IMR-90 (cell line): ENCODE measurements at regions not wholly inside any gene's neighbourhood (a gene's known extent, or its start where the extent isn't known, plus 50 kb on each side); places are given as distances from the start of the nearest gene placed in this dataset.
A peak's percentile ranks its signal among the peaks of the same experiment; 100 is the strongest.

Experiments
- ATAC-seq: fragments of 200-7000 bp; cut with Tn5 transposase; 2 replicates; pipeline ENCODE4 v1.9.1; 2020; ENCODE audit warnings: low read depth, mild to moderate bottlenecking, moderate library complexity
- BruUV-seq: library from RNA; stranded (reverse); fragments of 400-500 nt; replicated peaks from 2 replicates; lab custom pipeline; 2021; lab: Mats Ljungman, UMichigan
- CTCF ChIA-PET: fragments of 300-600 bp; formaldehyde crosslinking; extraction: SDS; loops from one replicate; lab custom pipeline; 2021; ENCODE audit warnings: antibody characterized with exemption; lab: Yijun Ruan, JAX
- POLR2A ChIA-PET: fragments of 300-600 bp; sonication (Branson Sonifier 250); formaldehyde crosslinking; loops from one replicate; lab custom pipeline; 2022; ENCODE audit warnings: antibody characterized with exemption; ENCODE audit not compliant: unreplicated experiment; lab: Charles Lee
- DNase-seq: peaks from one replicate; pipeline ENCODE4 v3.0.0; 2013
- H2AFZ ChIP-seq: replicated peaks from 2 replicates; pipeline ENCODE3; 2013; ENCODE audit warnings: low read length, mild to moderate bottlenecking; ENCODE audit not compliant: poor library complexity
- H2AK5ac ChIP-seq: 2 replicates; pipeline ENCODE4 v1.6.1; 2013; ENCODE audit warnings: low read depth, low read length, inconsistent platforms
- H2AK9ac ChIP-seq: replicated peaks from 2 replicates; pipeline ENCODE3; 2013; ENCODE audit warnings: mild to moderate bottlenecking, low read depth, low read length, moderate library complexity; ENCODE audit not compliant: poor library complexity
- H2BK120ac ChIP-seq: 2 replicates; pipeline ENCODE4 v1.6.1; 2013; ENCODE audit warnings: low read depth, low read length, inconsistent platforms
- H2BK15ac ChIP-seq: 3 replicates; pipeline ENCODE4 v1.6.1; 2013; ENCODE audit warnings: low read depth, low read length, inconsistent platforms
- H2BK20ac ChIP-seq: 2 replicates; pipeline ENCODE4 v1.6.1; 2013; ENCODE audit warnings: low read depth, mild to moderate bottlenecking, inconsistent platforms, low read length, moderate library complexity
- H2BK5ac ChIP-seq: 2 replicates; pipeline ENCODE4 v1.6.1; 2013; ENCODE audit warnings: mild to moderate bottlenecking, low read depth, low read length, inconsistent platforms; ENCODE audit not compliant: poor library complexity, severe bottlenecking
- H3K14ac ChIP-seq: replicated peaks from 2 replicates; pipeline ENCODE4 v1.6.1; 2013; ENCODE audit warnings: low read depth, low read length, inconsistent platforms
- H3K18ac ChIP-seq: 2 replicates; pipeline ENCODE4 v1.6.1; 2013; ENCODE audit warnings: low read depth, low read length, control low read depth
- H3K23ac ChIP-seq: 2 replicates; pipeline ENCODE4 v1.6.1; 2013; ENCODE audit warnings: low read depth, low read length, inconsistent platforms
- H3K27ac ChIP-seq: 2 replicates; pipeline ENCODE4 v1.5.1; 2013; ENCODE audit warnings: mild to moderate bottlenecking, control low read depth, low read length; ENCODE audit not compliant: insufficient read depth
- H3K27me3 ChIP-seq: 2 replicates; pipeline ENCODE4 v1.6.1; 2013; ENCODE audit warnings: low read length; ENCODE audit not compliant: control insufficient read depth, insufficient read depth
- H3K36me3 ChIP-seq: 2 replicates; pipeline ENCODE4 v1.6.1; 2013; ENCODE audit warnings: low read length, mixed read lengths; ENCODE audit not compliant: control insufficient read depth, insufficient read depth
- H3K4ac ChIP-seq: 2 replicates; pipeline ENCODE4 v1.6.1; 2013; ENCODE audit warnings: low read depth, low read length, inconsistent platforms
- H3K4me1 ChIP-seq: 2 replicates; pipeline ENCODE4 v1.6.1; 2013; ENCODE audit warnings: low read length, mixed read lengths; ENCODE audit not compliant: control insufficient read depth, insufficient read depth
- H3K4me2 ChIP-seq: 2 replicates; pipeline ENCODE4 v1.6.1; 2013; ENCODE audit warnings: low read depth, mild to moderate bottlenecking, control low read depth, low read length, moderate library complexity
- H3K4me3 ChIP-seq: 2 replicates; pipeline ENCODE4 v1.5.1; 2013; ENCODE audit warnings: low read depth, mild to moderate bottlenecking, control low read depth, low read length, moderate library complexity; ENCODE audit not compliant: insufficient read depth
- H3K56ac ChIP-seq: 2 replicates; pipeline ENCODE4 v1.6.1; 2013; ENCODE audit warnings: low read length, inconsistent platforms; ENCODE audit not compliant: insufficient read depth; ENCODE audit errors: extremely low read depth
- H3K79me1 ChIP-seq, 2 experiments: 2 replicates each; pipeline ENCODE4 v1.6.1; 2013; ENCODE audit warnings: low read length in 2 of 2, inconsistent platforms in 1 of 2, low read depth in 1 of 2
- H3K9ac ChIP-seq: 2 replicates; pipeline ENCODE4 v1.6.1; 2013; ENCODE audit warnings: low read depth, low read length, control low read depth
- H3K9me1 ChIP-seq: 2 replicates; pipeline ENCODE4 v1.6.1; 2013; ENCODE audit warnings: low read length, inconsistent platforms; ENCODE audit not compliant: insufficient read depth
- H3K9me3 ChIP-seq: 2 replicates; pipeline ENCODE4 v1.6.1; 2013; ENCODE audit warnings: low read length; ENCODE audit not compliant: control insufficient read depth, insufficient read depth
- H4K20me1 ChIP-seq: 2 replicates; pipeline ENCODE4 v1.6.1; 2013; ENCODE audit warnings: low read length, inconsistent platforms; ENCODE audit not compliant: insufficient read depth
- H4K5ac ChIP-seq: 2 replicates; pipeline ENCODE4 v1.6.1; 2013; ENCODE audit warnings: mild to moderate bottlenecking, low read depth, low read length, control low read depth
- H4K8ac ChIP-seq, 2 experiments: 2 replicates each; pipeline ENCODE4 v1.6.1; 2013; ENCODE audit warnings: low read depth in 2 of 2, low read length in 2 of 2, control low read depth in 1 of 2, inconsistent platforms in 1 of 2
- H4K91ac ChIP-seq: 2 replicates; pipeline ENCODE4 v1.6.1; 2013; ENCODE audit warnings: low read depth, low read length, inconsistent platforms; ENCODE audit not compliant: insufficient read depth
- BHLHE40 ChIP-seq: fragments of 150-350 bp; IDR thresholded peaks from 2 replicates; pipeline ENCODE4 v1.6.1; 2016; ENCODE audit warnings: mild to moderate bottlenecking, low read depth, low read length
- FOS ChIP-seq: fragments of 150-350 bp; IDR thresholded peaks from 2 replicates; pipeline ENCODE4 v1.6.1; 2016; ENCODE audit warnings: low read depth, low read length
- MAFK ChIP-seq: IDR thresholded peaks from 2 replicates; pipeline ENCODE4 v1.6.1; 2012; ENCODE audit warnings: low read depth, low read length, improper control_type of control experiment
- NFE2L2 ChIP-seq: fragments of 150-350 bp; IDR thresholded peaks from 2 replicates; pipeline ENCODE4 v1.6.1; 2016; ENCODE audit warnings: low read depth, mild to moderate bottlenecking, low read length
- POLR2A ChIP-seq: IDR thresholded peaks from 2 replicates; pipeline ENCODE4 v1.6.1; 2012; ENCODE audit warnings: mild to moderate bottlenecking, low read depth, low read length
- RCOR1 ChIP-seq: IDR thresholded peaks from 2 replicates; pipeline ENCODE4 v1.6.1; 2012; ENCODE audit warnings: mild to moderate bottlenecking, low read length, improper control_type of control experiment; ENCODE audit not compliant: insufficient replicate concordance
- RFX5 ChIP-seq: IDR thresholded peaks from 2 replicates; pipeline ENCODE4 v1.8.0; 2012; ENCODE audit warnings: low read depth, mild to moderate bottlenecking, low read length, moderate library complexity
- SMC3 ChIP-seq: fragments of 150-350 bp; IDR thresholded peaks from 2 replicates; pipeline ENCODE4 v1.6.1; 2016; ENCODE audit warnings: low read depth, mild to moderate bottlenecking, antibody characterized with exemption, low read length, moderate library complexity
- WGBS, 2 experiments: methylation state at CpG; one replicate each; pipeline versions ENCODE4 v1.1.5 to v1.1.7; 2013; ENCODE audit warnings: missing lambda C conversion rate in 2 of 2; ENCODE audit not compliant: insufficient read length in 1 of 2; ENCODE audit errors: extremely low coverage in 2 of 2; 5-methylcytosine and 5-hydroxymethylcytosine counted together
- dilution Hi-C: fragments of 300-500 bp; cut with HindIII; formaldehyde crosslinking; loops from one replicate; pipeline ENCODE4 v1.14.3; 2018; ENCODE audit warnings: low sequenced_read_pairs; ENCODE audit not compliant: unreplicated experiment
- in situ Hi-C: fragments of 300-500 bp; cut with MboI; formaldehyde crosslinking; loops from 3 replicates; pipeline ENCODE4 v1.14.3; 2019; ENCODE audit warnings: low sequenced_read_pairs, inconsistent platforms, mixed read lengths
- intact Hi-C: fragments of 100-400 bp; cut with micrococcal nuclease; formaldehyde crosslinking; loops from 2 replicates; pipeline ENCODE4 v1.10.0; 2022
- TF ChIP-seq, protein P1 (sequence below): fragments of 150-350 bp; IDR thresholded peaks from 2 replicates; pipeline ENCODE4 v1.6.1; 2016; ENCODE audit warnings: low read depth, mild to moderate bottlenecking, low read length, moderate library complexity, borderline replicate concordance
- TF ChIP-seq, protein P2 (sequence below): fragments of 150-350 bp; IDR thresholded peaks from 2 replicates; pipeline ENCODE4 v1.6.1; 2017; ENCODE audit warnings: mild to moderate bottlenecking, antibody characterized with exemption, low read length, low read depth

DNA sequence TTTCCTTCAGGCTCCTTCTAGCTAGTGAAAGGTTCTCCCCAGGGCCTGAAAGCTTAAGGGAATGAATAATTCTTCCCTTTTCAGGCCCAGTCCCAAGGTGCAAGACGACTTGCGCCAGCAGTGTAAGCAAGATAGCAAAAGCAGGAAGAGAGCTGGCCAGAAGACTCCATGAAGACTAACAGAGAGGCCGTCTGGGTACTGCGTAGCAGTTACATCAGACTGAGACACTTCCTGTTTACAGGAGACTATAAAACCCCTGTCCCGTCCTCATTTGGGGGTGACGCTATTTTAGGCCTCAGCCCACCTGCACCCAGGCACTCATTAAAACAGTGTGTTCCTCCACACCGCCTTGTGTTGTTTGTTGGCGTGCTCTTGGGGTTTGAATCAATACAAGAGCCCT is 90.7 kb upstream of the MOCS2 start:
- WGBS, 2 experiments: no CpG with 5 or more reads among the region's 8 CpGs
- no peaks in the 10 kb centered on the region for H3K27me3 ChIP-seq
- POLR2A ChIA-PET: no interaction called here

More for the DNA sequence above, 90.7 kb upstream of the MOCS2 start:
- Histone ChIP-seq H3K4me2 (no peak overlapping the region), H4K20me1 (no peaks in the 10 kb centered on the region), H3K56ac (no peak overlapping the region), H3K4me1 (no peaks in the 10 kb centered on the region), H2BK5ac (no peak overlapping the region), H3K9me3 (no peaks in the 10 kb centered on the region), H3K9ac (no peak overlapping the region), H2AK5ac (no peak overlapping the region), H3K9me1 (no peaks in the 10 kb centered on the region), H3K18ac (no peak overlapping the region), H2BK15ac (no peak overlapping the region), H2AFZ (peak overlapping the region; percentile 70), H4K8ac (0 out of 4 replicates have a peak overlapping the region, but pooled peaks of 1 of the 2 experiments have one; percentile 15), H3K4me3 (no peak overlapping the region), H3K14ac (no peak overlapping the region), H2BK20ac (0 out of 2 replicates have a peak overlapping the region, but pooled peaks have one; percentile 50), H3K36me3 (no peaks in the 10 kb centered on the region), H3K79me1 (no peaks in the 10 kb centered on the region), H2AK9ac (no peak overlapping the region), H3K4ac (no peak overlapping the region), H4K5ac (peak overlapping the region; percentile 85), H3K27ac (no peak overlapping the region), H2BK120ac (no peak overlapping the region), H4K91ac (no peak overlapping the region), H3K23ac (no peak overlapping the region)
- BruUV-seq: no TSS peak
- ATAC-seq: no peak
- intact Hi-C loops (no loop called here), in situ Hi-C loops (no loop called here), dilution Hi-C loops (no loop called here)
- CTCF ChIA-PET: interaction anchor here (0.8 kb wide), 1 partner anchor 410 kb away, joined by 3 read pairs; no protein-coding TSS in a partner anchor
- DNase-seq: peak; percentile 4
- TF ChIP-seq FOS (no peak), SMC3 (no peak), RCOR1 (no peak), RFX5 (no peak), POLR2A (no peak), MAFK (no peak), NFE2L2 (no peak), BHLHE40 (no peak)
- TF ChIP-seq, protein P1, sequence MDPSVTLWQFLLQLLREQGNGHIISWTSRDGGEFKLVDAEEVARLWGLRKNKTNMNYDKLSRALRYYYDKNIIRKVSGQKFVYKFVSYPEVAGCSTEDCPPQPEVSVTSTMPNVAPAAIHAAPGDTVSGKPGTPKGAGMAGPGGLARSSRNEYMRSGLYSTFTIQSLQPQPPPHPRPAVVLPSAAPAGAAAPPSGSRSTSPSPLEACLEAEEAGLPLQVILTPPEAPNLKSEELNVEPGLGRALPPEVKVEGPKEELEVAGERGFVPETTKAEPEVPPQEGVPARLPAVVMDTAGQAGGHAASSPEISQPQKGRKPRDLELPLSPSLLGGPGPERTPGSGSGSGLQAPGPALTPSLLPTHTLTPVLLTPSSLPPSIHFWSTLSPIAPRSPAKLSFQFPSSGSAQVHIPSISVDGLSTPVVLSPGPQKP: no peak
- TF ChIP-seq, protein P2, sequence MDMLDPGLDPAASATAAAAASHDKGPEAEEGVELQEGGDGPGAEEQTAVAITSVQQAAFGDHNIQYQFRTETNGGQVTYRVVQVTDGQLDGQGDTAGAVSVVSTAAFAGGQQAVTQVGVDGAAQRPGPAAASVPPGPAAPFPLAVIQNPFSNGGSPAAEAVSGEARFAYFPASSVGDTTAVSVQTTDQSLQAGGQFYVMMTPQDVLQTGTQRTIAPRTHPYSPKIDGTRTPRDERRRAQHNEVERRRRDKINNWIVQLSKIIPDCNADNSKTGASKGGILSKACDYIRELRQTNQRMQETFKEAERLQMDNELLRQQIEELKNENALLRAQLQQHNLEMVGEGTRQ: no peak
